ENCODE measurements at regions not wholly inside any gene's neighbourhood (a gene's known extent, or its start where the extent isn't known, plus 50 kb on each side); places are given as distances from the start of the nearest gene placed in this dataset.

DNA sequence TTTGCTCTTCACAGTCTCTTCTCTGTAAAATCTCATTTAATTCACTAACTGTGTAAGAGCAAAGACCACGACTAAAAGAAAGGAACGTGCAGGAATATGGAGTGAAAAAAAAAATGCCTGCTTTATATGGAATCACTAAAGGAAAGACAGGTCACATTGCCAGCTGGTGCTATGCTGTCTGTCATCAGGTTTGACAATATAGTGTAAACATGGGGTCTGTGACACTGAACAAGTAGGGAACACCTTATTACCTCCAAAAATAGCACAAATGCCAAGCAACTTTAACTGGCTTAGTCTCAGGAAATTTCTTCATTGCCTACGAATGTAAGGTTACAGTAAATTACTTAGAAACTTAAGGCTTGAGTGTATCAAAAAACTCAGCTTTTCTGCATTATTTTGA is 364.5 kb upstream of the LINC00305 start:
- Mint-ChIP-seq H3K9me3 (no peaks in the 10 kb centered on the region), H3K27ac (no peak overlapping the region), H3K4me1 (ENCODE audit: low read depth) (no peaks in the 10 kb centered on the region), H3K4me3 (no peak overlapping the region), H3K36me3 (no peaks in the 10 kb centered on the region), H3K27me3 (no peaks in the 10 kb centered on the region)
- no peak for DNase-seq
- intact Hi-C loops (cut with micrococcal nuclease): no loop called here
- ChIA-PET POLR2A (no interaction called here), CTCF (no interaction called here)

DNA sequence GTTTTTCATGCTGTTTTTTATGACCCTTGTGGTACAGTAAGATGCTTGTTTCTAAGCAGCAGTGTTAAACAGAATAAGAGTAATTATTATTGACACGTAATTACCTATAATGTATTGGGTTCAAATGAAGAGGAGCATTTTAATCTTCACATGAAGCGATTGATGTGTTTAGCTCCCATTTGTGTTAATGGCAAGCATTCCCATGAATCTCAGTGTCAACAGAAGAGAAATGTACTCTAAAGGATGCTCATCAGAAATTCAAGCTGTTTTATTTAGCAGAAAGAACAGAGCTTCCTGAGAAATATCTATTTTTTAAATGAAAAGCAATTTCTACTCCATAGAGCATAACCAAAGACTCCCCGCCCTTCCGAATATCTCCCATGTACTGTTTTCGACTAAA is 341.3 kb upstream of the LINC00305 start:
- no peak for DNase-seq
- no peak overlapping the region for H3K27ac Mint-ChIP-seq
- H3K9me3 Mint-ChIP-seq: no peaks in the 10 kb centered on the region
- no peaks in the 10 kb centered on the region for H3K36me3 Mint-ChIP-seq
- no peaks in the 10 kb centered on the region for H3K4me1 Mint-ChIP-seq (ENCODE audit: low read depth)
- H3K4me3 Mint-ChIP-seq: no peak overlapping the region
- ChIA-PET CTCF (no interaction called here), POLR2A (no interaction called here)
- no peaks in the 10 kb centered on the region for H3K27me3 Mint-ChIP-seq
- intact Hi-C loops (cut with micrococcal nuclease): no loop called here

DNA sequence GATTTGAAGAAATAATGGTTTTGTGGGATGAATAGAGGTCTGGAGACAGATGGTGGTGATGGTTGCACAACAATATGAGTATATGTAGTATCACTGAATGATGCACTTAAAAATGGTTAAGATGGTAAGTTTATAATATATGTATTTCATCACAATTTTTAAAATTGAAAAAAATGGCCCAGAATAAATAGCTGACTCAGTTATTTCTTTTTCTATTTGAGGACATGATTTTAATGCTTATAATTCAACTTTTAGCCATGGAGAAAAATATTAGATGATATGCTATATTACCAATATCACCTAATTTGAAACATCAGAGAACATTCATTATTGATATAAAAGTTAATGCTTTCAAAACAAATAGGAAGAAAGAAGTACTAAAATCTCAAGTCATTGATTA is 339.8 kb upstream of the LINC00305 start:
- Mint-ChIP-seq H3K4me1 (ENCODE audit: low read depth) (no peaks in the 10 kb centered on the region), H3K9me3 (no peaks in the 10 kb centered on the region), H3K4me3 (no peak overlapping the region), H3K27ac (no peak overlapping the region), H3K36me3 (no peaks in the 10 kb centered on the region), H3K27me3 (no peaks in the 10 kb centered on the region)
- no peak for DNase-seq
- intact Hi-C loops (cut with micrococcal nuclease): no loop called here
- ChIA-PET POLR2A (no interaction called here), CTCF (no interaction called here)

DNA sequence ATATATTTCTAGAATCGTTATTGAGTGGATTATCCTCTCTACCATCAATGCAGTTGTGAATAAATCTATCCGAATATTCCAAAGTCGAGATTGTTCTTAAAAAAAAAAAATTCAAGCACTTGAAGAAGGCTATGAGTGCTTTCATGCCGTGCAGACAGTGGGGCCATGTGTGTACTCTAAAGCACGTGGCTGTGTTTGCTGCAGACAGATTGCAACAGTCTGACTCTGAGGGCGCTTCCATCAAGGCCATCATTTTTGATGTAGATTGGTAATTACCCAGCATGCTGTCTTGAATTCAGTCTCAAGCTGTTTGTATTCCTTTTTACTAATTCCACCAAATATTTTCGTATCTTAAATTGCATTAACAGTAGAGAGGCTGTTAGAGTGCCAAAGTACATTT is 325.9 kb upstream of the LINC00305 start:
- Mint-ChIP-seq H3K36me3 (no peaks in the 10 kb centered on the region), H3K9me3 (peaks cover 9% of the 10 kb centered on the region), H3K27ac (no peak overlapping the region), H3K4me1 (ENCODE audit: low read depth) (no peaks in the 10 kb centered on the region), H3K27me3 (no peaks in the 10 kb centered on the region), H3K4me3 (no peak overlapping the region)
- no peak for DNase-seq
- ChIA-PET POLR2A (no interaction called here), CTCF (no interaction called here)
- intact Hi-C loops (cut with micrococcal nuclease): no loop called here

DNA sequence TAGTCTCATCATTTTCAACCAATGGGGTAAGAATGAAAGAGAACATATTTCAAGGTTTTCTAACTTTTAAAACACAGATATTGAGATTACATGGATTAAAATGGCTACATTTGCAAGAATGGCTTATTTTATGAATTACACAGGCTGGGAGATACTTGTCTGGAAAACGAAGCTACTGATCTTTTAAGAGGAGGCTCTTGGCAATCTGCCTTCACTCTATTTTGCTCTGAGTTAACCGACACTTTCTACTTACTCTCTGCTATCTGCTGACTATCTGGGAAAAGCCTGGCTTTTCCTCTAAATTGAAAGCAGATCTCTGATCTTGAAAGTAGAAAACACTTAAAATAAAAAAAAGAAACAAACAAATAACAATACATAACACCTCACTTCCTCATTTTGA is 325.4 kb upstream of the LINC00305 start:
- H3K4me3 Mint-ChIP-seq: no peak overlapping the region
- intact Hi-C loops (cut with micrococcal nuclease): no loop called here
- POLR2A ChIA-PET: no interaction called here
- H3K4me1 Mint-ChIP-seq (ENCODE audit: low read depth): no peaks in the 10 kb centered on the region
- CTCF ChIA-PET: no interaction called here
- no peaks in the 10 kb centered on the region for H3K27me3 Mint-ChIP-seq
- no peak overlapping the region for H3K27ac Mint-ChIP-seq
- no peaks in the 10 kb centered on the region for H3K36me3 Mint-ChIP-seq
- DNase-seq: no peak
- peaks cover 9% of the 10 kb centered on the region for H3K9me3 Mint-ChIP-seq

DNA sequence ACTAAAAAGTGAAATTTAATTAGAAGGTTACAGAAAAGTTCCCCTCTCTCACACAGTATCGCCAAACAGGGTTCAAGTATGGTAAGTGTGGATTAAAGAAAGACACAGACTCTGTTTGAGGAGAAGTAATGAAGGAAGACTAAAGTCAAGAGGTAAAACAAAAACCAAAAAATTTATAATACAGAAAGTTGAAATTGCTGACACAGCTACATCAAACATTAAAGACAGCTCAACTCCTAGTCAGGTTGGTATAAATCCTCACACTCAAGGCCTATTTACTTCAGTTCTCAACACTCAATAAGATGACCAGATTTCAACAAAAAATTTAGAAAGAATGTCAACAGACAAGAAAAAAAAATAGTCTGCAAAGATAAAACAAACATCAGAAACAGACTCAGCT is 300.5 kb upstream of the LINC00305 start:
- DNase-seq: no peak
- Mint-ChIP-seq H3K27me3 (no peaks in the 10 kb centered on the region), H3K4me3 (no peak overlapping the region), H3K36me3 (no peaks in the 10 kb centered on the region), H3K9me3 (peaks cover 8% of the 10 kb centered on the region), H3K4me1 (ENCODE audit: low read depth) (no peaks in the 10 kb centered on the region), H3K27ac (no peak overlapping the region)
- intact Hi-C loops (cut with micrococcal nuclease): no loop called here
- ChIA-PET CTCF (interaction anchor here (0.6 kb wide), 1 partner anchor 9 kb away, joined by 3 read pairs; no protein-coding TSS in a partner anchor), POLR2A (interaction anchor here (0.6 kb wide), 1 partner anchor 85 kb away, joined by 3 read pairs; no protein-coding TSS in a partner anchor)

DNA sequence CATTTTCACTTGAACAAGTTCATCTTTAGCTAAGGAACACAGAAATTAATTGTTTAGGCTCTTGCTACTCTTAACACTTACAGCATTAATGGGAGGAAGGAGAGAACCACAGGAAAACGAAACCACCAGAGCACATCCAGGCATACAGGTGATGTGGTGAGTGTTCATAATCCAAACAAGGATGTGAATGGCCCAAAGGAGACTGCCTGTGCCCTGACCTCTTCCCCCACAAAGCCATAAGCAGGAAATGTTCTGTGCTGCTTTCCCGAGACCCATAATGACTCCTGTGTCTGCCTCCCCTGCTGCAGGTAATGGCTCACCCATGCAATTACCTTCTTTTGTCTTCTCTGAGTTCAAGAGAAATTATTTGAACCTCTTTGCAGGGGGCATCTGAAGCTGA is 295.9 kb upstream of the LINC00305 start:
- no peak for DNase-seq
- no peaks in the 10 kb centered on the region for H3K36me3 Mint-ChIP-seq
- H3K4me1 Mint-ChIP-seq (ENCODE audit: low read depth): no peaks in the 10 kb centered on the region
- no peak overlapping the region for H3K27ac Mint-ChIP-seq
- no peak overlapping the region for H3K4me3 Mint-ChIP-seq
- ChIA-PET POLR2A (no interaction called here), CTCF (no interaction called here)
- intact Hi-C loops (cut with micrococcal nuclease): no loop called here
- H3K9me3 Mint-ChIP-seq: peaks cover 6% of the 10 kb centered on the region
- H3K27me3 Mint-ChIP-seq: no peaks in the 10 kb centered on the region

DNA sequence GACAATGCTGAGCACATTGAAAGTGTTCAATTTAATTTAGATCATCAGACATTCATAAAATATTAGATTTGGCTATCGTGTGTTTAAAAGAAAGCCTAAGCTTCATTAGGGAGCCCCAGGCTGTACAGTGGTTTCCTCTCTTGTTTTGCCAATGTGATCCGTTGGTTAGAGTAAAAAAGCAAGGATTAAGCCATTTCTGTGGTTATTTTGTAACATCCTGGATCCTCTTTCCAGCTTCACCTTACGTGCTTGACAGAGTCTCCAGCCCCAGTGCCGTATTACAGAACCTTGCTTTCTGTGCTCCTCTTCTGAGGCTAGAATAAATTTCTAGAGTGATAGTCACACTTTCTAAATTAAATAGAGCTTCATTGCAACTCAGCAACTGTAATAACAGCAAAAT is 289.3 kb upstream of the LINC00305 start:
- no peaks in the 10 kb centered on the region for H3K27me3 Mint-ChIP-seq
- peaks cover 21% of the 10 kb centered on the region for H3K9me3 Mint-ChIP-seq
- H3K4me3 Mint-ChIP-seq: no peak overlapping the region
- ChIA-PET POLR2A (no interaction called here), CTCF (no interaction called here)
- no peaks in the 10 kb centered on the region for H3K36me3 Mint-ChIP-seq
- intact Hi-C loops (cut with micrococcal nuclease): no loop called here
- no peak for DNase-seq
- no peak overlapping the region for H3K27ac Mint-ChIP-seq
- no peaks in the 10 kb centered on the region for H3K4me1 Mint-ChIP-seq (ENCODE audit: low read depth)

DNA sequence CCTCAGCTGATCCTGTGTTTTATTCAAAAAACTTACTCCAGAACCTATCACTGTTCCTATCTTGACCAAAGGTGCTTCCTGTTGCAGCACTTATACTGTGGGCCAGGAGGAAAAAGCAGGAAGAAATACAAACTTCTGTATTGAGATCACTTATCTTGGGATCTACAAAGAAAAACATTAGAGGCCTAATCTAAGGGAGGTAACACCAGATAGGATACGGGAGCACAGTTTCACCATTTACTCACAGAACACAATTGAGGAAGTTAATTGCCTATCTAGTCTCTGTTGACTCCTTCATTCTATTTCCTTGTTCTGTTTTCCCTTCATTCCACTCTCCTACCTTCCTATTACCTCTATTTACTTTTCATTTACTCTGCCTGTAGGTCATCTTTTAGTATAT is 287.2 kb upstream of the LINC00305 start:
- Mint-ChIP-seq H3K36me3 (no peaks in the 10 kb centered on the region), H3K4me1 (ENCODE audit: low read depth) (no peaks in the 10 kb centered on the region), H3K9me3 (peaks cover 24% of the 10 kb centered on the region), H3K27me3 (no peaks in the 10 kb centered on the region), H3K4me3 (no peak overlapping the region), H3K27ac (no peak overlapping the region)
- POLR2A ChIA-PET: no interaction called here
- no peak for DNase-seq
- CTCF ChIA-PET: no interaction called here
- intact Hi-C loops (cut with micrococcal nuclease): no loop called here

DNA sequence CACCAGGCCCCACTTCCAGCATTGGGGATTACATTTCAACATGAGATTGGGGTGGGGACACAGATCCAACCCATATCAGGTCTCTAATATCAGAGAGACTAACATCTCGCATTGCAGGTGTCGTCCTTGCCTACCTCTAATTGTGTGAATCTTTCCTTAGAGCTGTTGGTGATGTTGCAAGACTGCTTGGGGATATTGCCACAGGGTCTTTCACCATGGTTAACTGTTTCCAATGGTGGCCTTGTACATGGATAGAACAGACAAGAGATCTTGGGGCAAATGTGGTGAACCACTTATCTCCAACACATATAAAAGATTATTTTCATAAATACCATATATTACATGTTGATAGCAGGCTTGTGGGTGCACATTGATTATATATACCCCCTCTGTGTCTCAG is 270.3 kb upstream of the LINC00305 start:
- Mint-ChIP-seq H3K4me1 (ENCODE audit: low read depth) (no peaks in the 10 kb centered on the region), H3K27me3 (no peaks in the 10 kb centered on the region), H3K36me3 (no peaks in the 10 kb centered on the region), H3K9me3 (no peaks in the 10 kb centered on the region), H3K27ac (no peak overlapping the region), H3K4me3 (no peak overlapping the region)
- CTCF ChIA-PET: no interaction called here
- intact Hi-C loops (cut with micrococcal nuclease): no loop called here
- DNase-seq: no peak
- POLR2A ChIA-PET: no interaction called here

DNA sequence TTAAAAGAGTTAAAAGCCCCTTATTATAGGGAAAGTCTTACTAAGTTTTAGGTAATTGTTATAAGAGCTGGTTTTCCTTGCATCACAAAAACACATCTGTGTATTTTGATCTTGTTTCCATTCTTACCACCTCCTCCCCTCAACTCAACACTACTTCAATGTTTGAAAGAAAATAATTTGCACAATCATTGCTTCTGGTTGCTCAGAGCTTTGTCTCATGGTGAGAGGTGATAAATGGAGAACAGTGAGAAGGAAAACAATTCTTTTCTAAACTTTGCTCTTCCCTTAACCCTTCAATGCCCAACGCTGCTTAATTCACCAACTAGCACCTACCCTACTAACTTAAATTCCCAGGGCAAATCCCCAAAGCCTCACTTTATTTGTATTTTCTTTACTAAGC is 268.1 kb upstream of the LINC00305 start:
- H3K4me1 Mint-ChIP-seq (ENCODE audit: low read depth): no peaks in the 10 kb centered on the region
- intact Hi-C loops (cut with micrococcal nuclease): no loop called here
- CTCF ChIA-PET: no interaction called here
- H3K4me3 Mint-ChIP-seq: no peak overlapping the region
- no peaks in the 10 kb centered on the region for H3K27me3 Mint-ChIP-seq
- no peaks in the 10 kb centered on the region for H3K9me3 Mint-ChIP-seq
- DNase-seq: no peak
- no peak overlapping the region for H3K27ac Mint-ChIP-seq
- POLR2A ChIA-PET: no interaction called here
- no peaks in the 10 kb centered on the region for H3K36me3 Mint-ChIP-seq

DNA sequence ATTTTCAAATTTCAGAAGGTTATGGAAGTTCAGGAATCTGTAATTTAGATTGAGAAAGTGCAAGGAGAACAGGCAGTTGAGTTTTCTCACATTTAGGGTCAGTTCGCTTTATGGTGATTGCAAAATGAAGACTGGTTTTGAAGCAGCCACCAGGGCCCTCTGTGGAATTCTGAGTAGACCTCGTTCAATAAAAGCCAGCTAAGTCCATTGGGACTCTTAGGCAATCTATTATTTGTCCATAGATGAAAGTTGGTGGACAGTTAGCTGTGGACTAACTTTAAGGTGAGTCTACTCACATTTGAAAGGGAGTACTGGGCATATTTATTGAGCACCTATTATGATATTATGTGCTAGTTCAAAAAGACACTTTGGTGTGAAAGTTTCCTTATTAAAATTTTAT is 266.3 kb upstream of the LINC00305 start:
- CTCF ChIA-PET: no interaction called here
- no peaks in the 10 kb centered on the region for H3K4me1 Mint-ChIP-seq (ENCODE audit: low read depth)
- no peak for DNase-seq
- H3K36me3 Mint-ChIP-seq: no peaks in the 10 kb centered on the region
- H3K4me3 Mint-ChIP-seq: no peak overlapping the region
- no peaks in the 10 kb centered on the region for H3K27me3 Mint-ChIP-seq
- H3K27ac Mint-ChIP-seq: no peak overlapping the region
- intact Hi-C loops (cut with micrococcal nuclease): no loop called here
- no peaks in the 10 kb centered on the region for H3K9me3 Mint-ChIP-seq
- POLR2A ChIA-PET: no interaction called here

DNA sequence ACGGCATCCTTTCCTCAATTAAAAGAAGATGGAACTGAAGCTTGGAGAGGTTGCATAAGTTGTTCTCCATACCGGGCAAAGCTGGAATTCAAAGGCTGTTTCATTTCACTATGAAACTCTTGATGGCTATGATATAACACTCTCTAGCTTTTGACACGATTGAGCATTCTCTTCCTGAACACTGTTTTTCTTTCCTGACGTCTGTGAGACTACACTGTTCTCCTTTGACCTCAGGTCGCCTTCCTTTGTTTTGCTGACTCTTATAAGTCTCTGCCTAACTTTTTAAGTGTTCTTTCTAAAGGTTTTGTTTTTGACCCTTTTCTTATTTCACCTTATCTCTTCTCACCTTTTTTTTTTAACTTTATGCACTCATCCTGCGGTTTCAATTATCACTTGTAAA is 261.8 kb upstream of the LINC00305 start:
- H3K4me1 Mint-ChIP-seq (ENCODE audit: low read depth): no peaks in the 10 kb centered on the region
- H3K27ac Mint-ChIP-seq: no peak overlapping the region
- no peaks in the 10 kb centered on the region for H3K9me3 Mint-ChIP-seq
- intact Hi-C loops (cut with micrococcal nuclease): no loop called here
- no peak for DNase-seq
- H3K4me3 Mint-ChIP-seq: no peak overlapping the region
- ChIA-PET CTCF (no interaction called here), POLR2A (no interaction called here)
- no peaks in the 10 kb centered on the region for H3K27me3 Mint-ChIP-seq
- no peaks in the 10 kb centered on the region for H3K36me3 Mint-ChIP-seq

DNA sequence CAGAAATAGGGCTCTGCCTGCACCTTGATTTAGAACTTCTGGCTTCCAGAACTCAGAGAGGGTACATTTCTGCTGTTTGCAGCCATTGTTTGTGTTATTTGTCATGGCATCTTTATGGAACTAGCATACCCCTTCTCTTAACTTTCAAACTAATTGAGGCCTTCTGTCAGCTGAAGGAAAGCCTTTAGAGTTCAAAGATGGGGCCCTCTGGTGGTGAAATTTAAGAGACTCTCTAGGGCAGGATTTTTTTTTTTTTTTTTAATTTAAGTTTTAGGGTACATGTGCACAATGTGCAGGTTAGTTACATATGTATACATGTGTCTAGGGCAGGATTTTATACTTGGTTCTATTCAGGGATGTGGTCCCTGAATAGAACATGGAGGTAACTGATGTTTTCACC is 260.6 kb upstream of the LINC00305 start:
- H3K4me1 Mint-ChIP-seq (ENCODE audit: low read depth): no peaks in the 10 kb centered on the region
- intact Hi-C loops (cut with micrococcal nuclease): loop anchor here (1.0 kb wide), 1 partner anchor 391 kb away; no protein-coding TSS in a partner anchor
- POLR2A ChIA-PET: no interaction called here

More for the DNA sequence above, 260.6 kb upstream of the LINC00305 start:
- Mint-ChIP-seq H3K27me3 (no peaks in the 10 kb centered on the region), H3K4me3 (no peak overlapping the region), H3K27ac (no peak overlapping the region), H3K9me3 (no peaks in the 10 kb centered on the region), H3K36me3 (no peaks in the 10 kb centered on the region)
- CTCF ChIA-PET: interaction anchor here (0.6 to 1.5 kb wide), 2 partner anchors 216 to 371 kb away, joined by 3 to 4 read pairs; no protein-coding TSS in a partner anchor
- DNase-seq: no peak
